H1 (cell line): ENCODE measurements at regions not wholly inside any gene's neighbourhood (a gene's known extent, or its start where the extent isn't known, plus 50 kb on each side); places are given as distances from the start of the nearest gene placed in this dataset.

Experiments used
- CHD7 ChIP-seq: fragments of 300-600 bp; sonication (generic); IDR thresholded peaks from 2 replicates; pipeline ENCODE4 v1.7.1; 2012; ENCODE audit warnings: low read length, moderate library complexity, mild to moderate bottlenecking, inconsistent platforms; ENCODE audit not compliant: insufficient replicate concordance

DNA sequence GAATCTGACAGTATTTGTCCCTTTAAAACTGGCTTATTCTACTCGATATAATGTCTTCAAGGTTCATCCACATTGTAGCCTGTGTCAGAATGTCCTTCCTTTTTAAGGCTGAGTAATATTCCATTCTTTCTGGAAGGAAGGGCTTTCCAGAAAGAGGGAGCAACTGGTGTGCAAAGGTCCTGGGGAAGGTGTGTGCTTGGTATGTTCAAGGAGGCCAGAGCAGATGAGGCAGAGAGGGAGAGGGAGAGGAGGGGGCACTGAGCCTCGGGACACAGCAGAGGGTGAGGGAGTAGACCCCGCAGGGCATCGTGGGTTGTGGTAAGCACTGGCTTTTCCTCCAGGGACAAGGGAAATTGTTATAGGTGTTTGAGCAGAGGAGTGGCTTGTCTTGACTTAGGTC, 90.9 kb upstream of the NCOR2 start (continued):
- TF ChIP-seq CHD7 = no peak
